ENCODE measurements at regions not wholly inside any gene's neighbourhood (a gene's known extent, or its start where the extent isn't known, plus 50 kb on each side); places are given as distances from the start of the nearest gene placed in this dataset.

- no peak for DNase-seq (ENCODE audit: low spot score)
- no peak for TF ChIP-seq CTCF (IDR thresholded peaks at IDR 0.05; ENCODE audit: borderline replicate concordance, control extremely low read depth, extremely low read depth, insufficient read depth, missing control alignments)
- in situ Hi-C loops (cut with MboI; ENCODE audit: low sequenced_read_pairs, unreplicated experiment) = no loop called here
These were observed 278.5 kb downstream of the REEP3 start for GRCh38 chr10:63799521-63800300.

GRCh38 chr10:63801166-63801565 lies 280.0 kb downstream of the REEP3 start:
- DNase-seq (ENCODE audit: low spot score) = no peak
- no peak for TF ChIP-seq CTCF (IDR thresholded peaks at IDR 0.05; ENCODE audit: borderline replicate concordance, control extremely low read depth, extremely low read depth, insufficient read depth, missing control alignments)
- in situ Hi-C loops (cut with MboI; ENCODE audit: low sequenced_read_pairs, unreplicated experiment) = no loop called here

GRCh38 chr10:63806330-63806729 lies 285.1 kb downstream of the REEP3 start:
- TF ChIP-seq CTCF (IDR thresholded peaks at IDR 0.05; ENCODE audit: borderline replicate concordance, control extremely low read depth, extremely low read depth, insufficient read depth, missing control alignments) = no peak
- in situ Hi-C loops (cut with MboI; ENCODE audit: low sequenced_read_pairs, unreplicated experiment) = no loop called here
- DNase-seq (ENCODE audit: low spot score) = no peak

GRCh38 chr10:63812501-63812900 lies 291.3 kb downstream of the REEP3 start:
- no peak for DNase-seq (ENCODE audit: low spot score)
- no peak for TF ChIP-seq CTCF (IDR thresholded peaks at IDR 0.05; ENCODE audit: borderline replicate concordance, control extremely low read depth, extremely low read depth, insufficient read depth, missing control alignments)
- in situ Hi-C loops (cut with MboI; ENCODE audit: low sequenced_read_pairs, unreplicated experiment) = no loop called here

- DNase-seq (ENCODE audit: low spot score) = peak; percentile 24
- in situ Hi-C loops (cut with MboI; ENCODE audit: low sequenced_read_pairs, unreplicated experiment) = no loop called here
- peak; percentile 60 for TF ChIP-seq CTCF (IDR thresholded peaks at IDR 0.05; ENCODE audit: borderline replicate concordance, control extremely low read depth, extremely low read depth, insufficient read depth, missing control alignments)
These were observed 298.6 kb downstream of the REEP3 start for GRCh38 chr10:63819753-63820329.

GRCh38 chr10:63822496-63822895 lies 301.3 kb downstream of the REEP3 start:
- in situ Hi-C loops (cut with MboI; ENCODE audit: low sequenced_read_pairs, unreplicated experiment) = no loop called here
- no peak for TF ChIP-seq CTCF (IDR thresholded peaks at IDR 0.05; ENCODE audit: borderline replicate concordance, control extremely low read depth, extremely low read depth, insufficient read depth, missing control alignments)
- no peak for DNase-seq (ENCODE audit: low spot score)

All from GM13976 (cell line).